ENCODE measurements at regions not wholly inside any gene's neighbourhood (a gene's known extent, or its start where the extent isn't known, plus 50 kb on each side); places are given as distances from the start of the nearest gene placed in this dataset.

DNA sequence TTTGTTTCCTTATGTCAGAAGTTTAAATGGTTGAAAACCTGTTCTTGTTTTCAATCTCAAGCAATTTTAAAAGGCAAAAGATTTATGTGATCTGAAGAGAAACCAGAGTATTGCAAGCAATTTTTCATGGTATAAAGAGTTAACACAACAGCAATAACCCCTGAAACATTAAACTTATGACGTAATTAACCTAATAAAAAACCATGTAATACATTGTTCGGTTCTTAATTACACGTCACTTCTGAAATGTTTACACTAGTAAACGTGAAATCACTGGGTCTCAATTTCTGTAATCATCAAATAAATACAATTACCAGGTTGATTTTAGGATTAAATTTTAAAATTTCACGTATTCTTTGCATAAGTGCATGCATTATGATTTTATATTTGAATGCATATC, 914.5 kb downstream of the NLGN4X start:
- dilution Hi-C loops (cut with HindIII; ENCODE audit: low sequenced_read_pairs, unreplicated experiment) (no loop called here), in situ Hi-C loops (cut with MboI; ENCODE audit: low sequenced_read_pairs) (no loop called here), intact Hi-C loops (cut with micrococcal nuclease) (no loop called here)
- H3K4ac ChIP-seq (ENCODE audit: low read depth, low read length), result no peak overlapping the region
- H3K36me3 ChIP-seq (ENCODE audit: control insufficient read depth, insufficient read depth, low read length), result no peaks in the 10 kb centered on the region
- H2BK5ac ChIP-seq (ENCODE audit: low read depth, low read length, poor library complexity, severe bottlenecking), result no peak overlapping the region
- no peak overlapping the region for H3K18ac ChIP-seq (ENCODE audit: low read depth, low read length)
- CTCF ChIA-PET, result no interaction called here
- no peak for DNase-seq
- no peaks in the 10 kb centered on the region for H4K20me1 ChIP-seq (ENCODE audit: insufficient read depth, low read length)
- H4K8ac ChIP-seq (ENCODE audit: low read depth in 2 of 2, low read length in 2 of 2), result no peak overlapping the region
- no peak overlapping the region for H3K4me2 ChIP-seq (ENCODE audit: low read depth, low read length)
- no peaks in the 10 kb centered on the region for H3K4me1 ChIP-seq (ENCODE audit: control insufficient read depth, insufficient read depth, low read length)
- H3K14ac ChIP-seq (replicated peaks; ENCODE audit: low read depth, low read length), result no peak overlapping the region
- no peaks in the 10 kb centered on the region for H3K79me1 ChIP-seq (ENCODE audit: low read depth in 1 of 2, low read length in 2 of 2)
- no peak overlapping the region for H2AFZ ChIP-seq (replicated peaks; ENCODE audit: low read length, poor library complexity)
- H2BK15ac ChIP-seq (ENCODE audit: low read depth, low read length), result no peak overlapping the region
- no TSS peak for BruUV-seq (replicated peaks)
- POLR2A ChIA-PET (ENCODE audit: unreplicated experiment), result no interaction called here
- no peak overlapping the region for H3K27ac ChIP-seq (ENCODE audit: insufficient read depth, low read length)
- TF ChIP-seq, protein P1, sequence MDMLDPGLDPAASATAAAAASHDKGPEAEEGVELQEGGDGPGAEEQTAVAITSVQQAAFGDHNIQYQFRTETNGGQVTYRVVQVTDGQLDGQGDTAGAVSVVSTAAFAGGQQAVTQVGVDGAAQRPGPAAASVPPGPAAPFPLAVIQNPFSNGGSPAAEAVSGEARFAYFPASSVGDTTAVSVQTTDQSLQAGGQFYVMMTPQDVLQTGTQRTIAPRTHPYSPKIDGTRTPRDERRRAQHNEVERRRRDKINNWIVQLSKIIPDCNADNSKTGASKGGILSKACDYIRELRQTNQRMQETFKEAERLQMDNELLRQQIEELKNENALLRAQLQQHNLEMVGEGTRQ (IDR thresholded peaks at IDR 0.05; ENCODE audit: low read depth, low read length), result no peak
- TF ChIP-seq RAD21 (IDR thresholded peaks at IDR 0.05; ENCODE audit: low read length) (no peak), CEBPB (IDR thresholded peaks at IDR 0.05; ENCODE audit: low read depth, low read length) (no peak), NFE2L2 (IDR thresholded peaks at IDR 0.05; ENCODE audit: low read depth, low read length) (no peak), BHLHE40 (IDR thresholded peaks at IDR 0.05; ENCODE audit: low read depth, low read length) (no peak)
- no peak overlapping the region for H2BK20ac ChIP-seq (ENCODE audit: low read depth, low read length)
- no peak overlapping the region for H2AK9ac ChIP-seq (replicated peaks; ENCODE audit: low read depth, low read length, poor library complexity)
- no CpG with 5 or more reads among the region's 5 CpGs for WGBS, 2 experiments (ENCODE audit: extremely low coverage in 2 of 2, insufficient read length in 1 of 2)
- H3K9ac ChIP-seq (ENCODE audit: low read depth, low read length), result no peak overlapping the region
- no peak overlapping the region for H3K4me3 ChIP-seq (ENCODE audit: insufficient read depth, low read depth, low read length)
- H3K9me1 ChIP-seq (ENCODE audit: insufficient read depth, low read length), result no peaks in the 10 kb centered on the region
- no peak for ATAC-seq (ENCODE audit: low read depth)
- H4K91ac ChIP-seq (ENCODE audit: insufficient read depth, low read depth, low read length), result no peak overlapping the region
- no peak overlapping the region for H2BK120ac ChIP-seq (ENCODE audit: low read depth, low read length)
- no peak overlapping the region for H3K23ac ChIP-seq (ENCODE audit: low read depth, low read length)
- no peak overlapping the region for H2AK5ac ChIP-seq (ENCODE audit: low read depth, low read length)
- H3K56ac ChIP-seq (ENCODE audit: extremely low read depth, insufficient read depth, low read length), result no peak overlapping the region
- H4K5ac ChIP-seq (ENCODE audit: low read depth, low read length), result no peak overlapping the region
- no peaks in the 10 kb centered on the region for H3K27me3 ChIP-seq (ENCODE audit: control insufficient read depth, insufficient read depth, low read length)
- peaks cover 3% of the 10 kb centered on the region for H3K9me3 ChIP-seq (ENCODE audit: control insufficient read depth, insufficient read depth, low read length)

All from IMR-90 (cell line).